Stromal cell of bone marrow (primary cell): ENCODE measurements at regions not wholly inside any gene's neighbourhood (a gene's known extent, or its start where the extent isn't known, plus 50 kb on each side); places are given as distances from the start of the nearest gene placed in this dataset.
"Not testable (repeated sequence)": the region's sequence is repeated elsewhere in the genome, so short reads cannot be mapped to it uniquely, and the experiment has no call there.

Experiments used
- DNase-seq: peaks from one replicate; pipeline ENCODE4 v3.0.0-alpha.2; 2012; ENCODE audit warnings: low read depth

- DNase-seq = not testable (repeated sequence)
Measured at GRCh38 chr2:89224803-89225202, 533.3 kb downstream of the RPIA start.

GRCh38 chr2:89229979-89230378 lies 538.5 kb downstream of the RPIA start:
- DNase-seq = not testable (repeated sequence)

GRCh38 chr2:89231241-89231640 lies 539.8 kb downstream of the RPIA start:
- not testable (repeated sequence) for DNase-seq

DNA sequence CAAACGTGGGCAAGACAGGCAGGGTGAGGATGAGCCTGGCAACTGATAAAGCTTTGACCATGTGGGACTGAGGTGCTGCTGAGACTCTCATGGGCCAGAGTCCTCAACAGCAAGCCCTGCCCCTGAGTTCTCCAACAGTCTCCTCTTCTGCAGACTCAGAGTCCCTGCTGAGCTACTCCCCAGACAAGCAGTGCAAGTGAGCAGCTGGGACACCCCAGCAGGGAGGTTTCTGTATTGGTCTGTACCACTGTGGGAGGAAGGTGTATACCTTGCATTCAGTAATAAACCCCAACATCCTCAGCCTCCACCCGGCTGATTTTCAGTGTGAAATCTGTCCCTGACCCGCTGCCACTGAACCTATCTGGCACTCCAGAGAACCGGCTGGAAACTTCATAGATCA lies 542.5 kb downstream of the RPIA start:
- not testable (repeated sequence) for DNase-seq

DNA sequence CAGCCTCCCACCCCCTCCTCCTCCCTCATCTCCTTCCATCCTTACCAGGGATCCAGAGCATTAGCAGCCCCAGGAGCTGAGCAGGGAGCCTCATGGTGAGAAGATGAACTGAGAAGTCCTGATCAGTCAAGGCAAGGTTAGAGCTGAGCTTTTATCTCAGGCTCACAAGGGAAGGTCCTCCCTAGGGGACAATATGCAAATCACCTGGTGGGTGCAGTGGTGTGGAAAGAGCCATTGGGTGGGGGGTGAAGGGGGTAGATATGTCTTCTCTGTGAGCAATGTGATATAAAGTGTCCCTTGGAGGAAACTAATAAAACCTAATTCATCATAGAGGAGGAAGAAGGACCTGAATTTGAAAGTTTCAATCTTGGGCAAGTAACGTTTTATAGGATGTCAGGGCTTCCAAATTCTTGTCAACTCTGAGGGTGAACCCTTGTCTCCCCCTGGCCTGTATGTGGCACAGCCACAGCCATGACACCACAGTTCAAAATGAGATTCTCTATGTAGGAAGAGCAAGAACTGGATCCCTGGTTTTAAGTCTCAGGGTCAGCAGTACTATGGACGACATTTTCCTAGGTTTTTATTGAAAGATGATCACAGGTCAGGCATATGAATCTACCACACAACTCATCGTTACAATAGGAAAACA lies 543.5 kb downstream of the RPIA start:
- not testable (repeated sequence) for DNase-seq

DNA sequence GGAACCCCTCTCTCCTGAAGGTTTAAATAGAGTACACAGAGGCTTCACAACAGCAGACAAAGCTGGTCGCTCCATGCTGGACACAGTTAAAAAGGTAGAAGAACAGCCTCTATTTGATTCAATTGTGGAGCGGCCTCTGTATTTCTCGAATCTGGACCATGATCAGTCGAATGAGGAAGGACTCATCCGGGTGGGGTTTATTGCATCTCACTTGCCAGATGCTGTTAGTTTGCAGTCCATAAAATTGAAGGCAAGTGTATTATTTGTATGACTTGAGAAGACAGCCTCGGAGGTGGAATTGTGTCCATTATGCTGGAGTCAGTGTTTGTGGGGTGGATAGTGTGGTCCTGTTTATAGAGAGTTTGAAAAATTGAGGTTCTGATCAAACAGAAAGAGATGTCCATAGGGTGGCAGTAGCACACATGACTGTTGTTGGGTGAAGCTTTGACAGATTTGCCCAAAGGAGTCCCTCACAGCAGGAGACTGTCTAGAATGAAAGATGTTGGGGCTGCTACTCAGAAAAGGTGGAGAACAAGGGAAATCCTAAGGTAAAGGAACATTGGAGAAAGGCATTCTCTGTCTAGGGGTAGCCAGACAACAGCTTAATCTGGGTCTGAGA lies 545.5 kb downstream of the RPIA start:
- DNase-seq = not testable (repeated sequence)

DNA sequence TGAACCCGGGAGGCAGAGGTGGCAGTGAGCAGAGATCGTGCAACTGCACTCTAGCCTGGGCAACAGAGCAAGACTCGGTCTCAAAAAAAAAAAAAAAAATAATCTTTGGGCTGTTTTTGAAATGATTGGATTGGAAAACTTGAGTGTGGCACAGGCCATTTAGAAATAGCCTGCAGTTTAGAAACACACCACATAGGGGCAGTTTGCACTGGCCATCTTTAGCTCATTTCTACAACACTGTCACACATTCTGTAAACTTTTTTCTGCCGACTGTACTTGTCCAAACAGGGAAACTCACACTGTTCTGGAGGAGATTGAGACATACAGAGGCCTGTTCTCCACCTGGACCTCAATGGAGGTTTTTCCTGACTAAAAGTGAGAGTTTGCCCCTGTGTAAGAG lies 546.3 kb downstream of the RPIA start:
- not testable (repeated sequence) for DNase-seq

DNA sequence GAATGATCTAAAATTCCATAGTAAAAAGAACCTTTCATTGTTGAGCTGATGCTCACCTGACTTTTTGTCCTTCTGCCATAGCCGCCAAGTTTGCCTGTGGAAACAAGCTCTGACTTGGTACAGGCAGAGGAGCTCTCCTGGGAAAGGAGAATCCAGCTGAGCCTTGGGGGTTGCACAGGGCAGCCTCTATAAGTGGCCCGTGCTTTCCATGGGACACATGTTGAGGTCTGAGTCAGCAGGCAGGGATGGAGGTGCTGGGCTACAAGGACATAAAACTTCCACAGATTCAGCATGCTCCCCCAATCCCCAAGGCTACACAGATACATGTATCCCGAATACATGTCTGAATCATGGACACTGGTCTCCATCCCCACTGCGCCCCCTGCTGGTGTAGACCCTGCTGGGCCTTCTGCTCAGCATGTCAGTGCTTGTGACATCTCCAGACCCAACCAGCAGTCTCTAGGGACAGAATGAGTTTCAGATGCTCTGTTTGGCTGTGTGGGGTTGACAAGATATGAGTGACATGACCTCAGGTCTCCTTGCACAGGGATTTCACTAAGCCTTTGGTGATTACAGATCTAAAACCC lies 551.7 kb downstream of the RPIA start:
- DNase-seq = not testable (repeated sequence)

- not testable (repeated sequence) for DNase-seq
Measured at GRCh38 chr2:89244407-89244806, 552.9 kb downstream of the RPIA start.

DNA sequence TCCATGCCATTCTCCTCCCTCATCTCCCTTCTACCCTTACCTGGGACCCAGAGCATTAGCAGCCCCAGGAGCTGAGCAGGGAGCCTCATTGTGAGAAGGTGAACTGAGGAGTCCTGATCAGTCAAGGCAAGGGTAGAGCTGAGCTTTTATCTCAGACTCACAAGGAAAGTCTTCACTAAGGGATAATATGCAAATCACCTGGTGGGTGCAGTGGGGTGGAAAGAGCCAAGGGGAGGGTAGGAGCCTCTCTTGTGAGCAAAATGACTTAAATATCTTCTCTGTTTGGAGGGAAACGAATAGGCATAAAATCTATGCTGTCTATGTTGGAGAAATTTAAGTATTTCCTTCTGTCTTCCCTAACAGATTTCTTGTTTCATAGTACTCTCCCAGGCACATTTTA lies 554.0 kb downstream of the RPIA start:
- not testable (repeated sequence) for DNase-seq

GRCh38 chr2:89246027-89246426 lies 554.6 kb downstream of the RPIA start:
- not testable (repeated sequence) for DNase-seq

DNA sequence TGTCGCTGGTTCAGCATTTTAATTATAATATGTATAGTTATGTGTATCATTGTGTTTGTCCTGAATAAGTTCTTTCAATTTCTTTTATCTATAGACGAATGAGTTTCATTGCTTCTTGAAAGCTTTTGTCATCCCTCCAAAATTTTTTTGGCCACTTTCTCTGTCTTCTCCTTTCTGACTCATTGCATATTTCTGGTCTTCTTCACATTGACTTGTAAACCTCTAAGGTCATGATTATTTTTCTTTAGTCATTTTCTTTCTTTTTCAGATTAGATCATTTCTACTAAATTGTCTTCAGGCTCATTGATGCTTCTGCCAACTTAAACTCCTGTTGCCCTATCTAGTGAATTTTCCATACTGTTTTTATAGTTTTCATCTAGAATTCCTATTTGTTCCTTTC lies 555.1 kb downstream of the RPIA start:
- DNase-seq = peak; percentile 48

DNA sequence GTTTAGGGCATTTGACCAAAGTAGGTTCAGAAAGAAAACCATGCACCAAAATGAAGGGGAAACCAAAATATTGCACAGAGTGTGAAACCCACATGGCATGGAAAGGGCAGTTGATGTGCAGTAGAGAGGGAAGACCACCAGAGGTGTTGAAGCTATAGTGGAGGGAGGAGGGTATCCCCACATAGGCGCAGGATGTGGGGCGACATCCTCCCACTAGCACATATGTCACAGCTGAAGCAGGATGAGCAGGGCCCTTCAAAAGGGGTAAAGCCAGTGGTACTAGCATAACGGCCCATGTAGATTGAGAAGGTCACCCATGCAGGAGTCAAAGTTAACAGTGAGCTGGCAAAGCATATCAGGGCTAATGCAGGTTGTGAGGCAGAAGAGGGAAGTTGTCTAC lies 563.5 kb downstream of the RPIA start:
- DNase-seq = not testable (repeated sequence)

DNA sequence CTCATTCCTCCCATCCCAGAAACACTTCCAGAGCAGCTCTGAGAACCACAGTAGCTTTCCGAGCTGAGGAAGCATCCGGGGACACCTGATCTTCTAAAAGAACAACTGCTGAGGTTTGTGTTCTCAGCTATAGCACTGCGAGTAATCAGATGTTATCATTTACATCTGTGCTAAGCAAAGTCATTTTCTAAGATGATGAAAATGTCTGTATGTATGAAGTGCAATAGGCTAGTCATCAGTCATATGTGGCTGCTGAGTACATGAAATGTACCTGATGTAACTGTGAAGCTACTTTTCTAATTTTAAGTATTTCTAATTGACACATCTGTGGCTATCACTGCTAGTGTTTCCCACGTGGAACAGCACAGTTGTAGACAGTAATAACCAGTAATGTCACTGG lies 582.0 kb downstream of the RPIA start:
- not testable (repeated sequence) for DNase-seq

DNA sequence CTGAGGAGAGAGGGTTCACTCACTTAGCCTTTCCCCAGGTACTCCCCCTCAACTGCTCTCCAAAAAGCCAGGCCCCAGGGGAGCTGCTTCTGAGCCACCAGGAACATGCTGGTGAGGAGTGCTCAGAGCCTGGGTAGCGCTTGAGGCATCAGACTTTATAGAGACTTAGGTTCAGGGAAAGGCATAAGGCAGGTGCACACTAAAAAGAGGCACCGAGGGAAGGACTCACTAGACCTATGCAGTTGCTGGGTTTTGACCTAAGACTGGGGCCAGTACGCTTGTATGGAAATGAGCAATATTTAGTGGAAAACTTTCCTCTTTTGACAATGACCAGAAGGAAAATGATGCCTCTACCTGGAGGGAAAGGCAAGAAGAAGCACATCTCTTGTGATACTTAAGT lies 589.1 kb downstream of the RPIA start:
- not testable (repeated sequence) for DNase-seq

GRCh38 chr2:89286448-89287080 lies 595.1 kb downstream of the RPIA start:
- not testable (repeated sequence) for DNase-seq

GRCh38 chr2:89287084-89287483 lies 595.6 kb downstream of the RPIA start:
- DNase-seq = not testable (repeated sequence)

GRCh38 chr2:89291717-89292298 lies 600.3 kb downstream of the RPIA start:
- not testable (repeated sequence) for DNase-seq

DNA sequence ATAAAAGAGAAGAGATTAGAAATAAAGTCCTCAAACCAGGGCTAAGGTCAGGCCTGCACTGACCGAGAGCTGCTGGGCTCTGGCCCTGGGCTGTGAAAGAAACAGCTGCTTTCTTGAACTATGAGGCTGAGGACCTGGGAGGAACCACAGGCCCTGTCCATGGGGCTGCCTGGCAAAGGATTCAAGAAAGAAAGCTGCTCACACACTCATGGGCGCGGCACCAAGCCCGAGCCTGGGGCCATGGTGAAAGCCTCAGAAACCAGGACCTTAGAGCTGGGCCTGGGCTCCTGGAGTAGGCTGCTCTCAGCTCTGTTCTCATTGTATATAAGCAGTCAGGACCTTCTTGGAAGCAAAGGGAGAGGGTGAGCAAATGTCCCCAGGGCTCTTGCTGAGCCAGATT lies 601.9 kb downstream of the RPIA start:
- DNase-seq = not testable (repeated sequence)

- not testable (repeated sequence) for DNase-seq
Measured at GRCh38 chr2:89294335-89294734, 602.9 kb downstream of the RPIA start.

GRCh38 chr2:89296820-89297398 lies 605.4 kb downstream of the RPIA start:
- DNase-seq = not testable (repeated sequence)

DNA sequence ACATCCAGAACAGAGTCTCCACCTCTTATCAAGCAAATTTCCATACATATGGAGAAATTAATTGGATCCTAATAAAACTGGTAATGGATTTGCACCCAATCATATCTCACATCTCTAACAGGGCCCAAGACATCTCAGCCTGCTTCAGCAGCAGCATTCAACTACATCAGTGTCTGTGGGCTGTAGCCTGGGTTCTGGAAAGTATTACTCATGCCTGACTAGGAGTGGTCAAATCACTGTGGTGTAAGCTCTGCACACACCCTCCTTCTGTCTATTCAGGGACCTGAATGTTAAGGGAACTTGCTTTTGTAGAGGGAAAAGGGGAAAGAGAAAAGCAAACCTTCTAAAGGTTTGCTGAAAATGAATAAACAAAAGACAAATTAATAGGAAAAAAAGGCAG lies 607.7 kb downstream of the RPIA start:
- not testable (repeated sequence) for DNase-seq
